Adrenal gland (tissue), 9 donors: ENCODE measurements at regions not wholly inside any gene's neighbourhood (a gene's known extent, or its start where the extent isn't known, plus 50 kb on each side); places are given as distances from the start of the nearest gene placed in this dataset.
"Not testable (repeated sequence)": the region's sequence is repeated elsewhere in the genome, so short reads cannot be mapped to it uniquely, and the experiment has no call there.

Experiments
- DNase-seq, 7 donors: peaks; one replicate each; pipeline ENCODE4 v3.0.0-alpha.2; 2019 to 2020
- H3K27ac ChIP-seq, 5 donors: fragments of 200-600 bp; sonication (generic) in 4 of 5; 1 replicate in 3 of 5; 2 replicates in 2 of 5; pipeline versions ENCODE4 v1.5.1 to v1.8.0; 2016 to 2020; ENCODE audit warnings: mild to moderate bottlenecking in 1 of 5
- H3K27me3 ChIP-seq: fragments of 200-600 bp; 2 replicates; pipeline ENCODE4 v1.8.0; 2021
- H3K36me3 ChIP-seq, 2 donors: fragments of 200-600 bp; replicated peaks in 1 of 2; 1 replicate in 1 of 2; 2 replicates in 1 of 2; pipeline versions ENCODE4 v1.5.1 to v1.8.0; 2018 to 2022
- H3K4me1 ChIP-seq, 2 donors: fragments of 200-600 bp; replicated peaks in 1 of 2; 1 replicate in 1 of 2; 2 replicates in 1 of 2; pipeline versions ENCODE4 v1.5.1 to v1.8.0; 2018 to 2021
- H3K4me3 ChIP-seq, 4 donors: fragments of 200-600 bp; sonication (generic) in 3 of 4; one replicate each; pipeline ENCODE4 v1.5.1; 2016 to 2018
- H3K9me3 ChIP-seq, 3 donors: fragments of 200-600 bp; sonication (generic) in 1 of 3; replicated peaks in 1 of 3; 1 replicate in 2 of 3; 2 replicates in 1 of 3; pipeline versions ENCODE4 v1.5.1 to v1.8.0; 2016 to 2021
- CTCF ChIP-seq, 6 experiments: fragments of 450-650 bp in 4 of 6; fragments of 200-600 bp in 2 of 6; sonication (generic) in 1 of 6; IDR thresholded peaks; 1 replicate in 5 of 6; 2 replicates in 1 of 6; pipeline versions ENCODE4 v1.5.1 to v1.8.0; 2016 to 2021; ENCODE audit warnings: antibody characterized with exemption in 6 of 6, mild to moderate bottlenecking in 2 of 6, moderate library complexity in 1 of 6
- POLR2A ChIP-seq, 2 donors: fragments of 450-650 bp; IDR thresholded peaks; one replicate each; pipeline ENCODE4 v1.6.1; 2017; ENCODE audit warnings: antibody characterized with exemption in 2 of 2, mild to moderate bottlenecking in 2 of 2, moderate library complexity in 1 of 2
- WGBS, 4 donors: extraction: QIAGEN DNeasy Blood & Tissue Kit in 2 of 4; methylation state at CpG; one replicate each; pipeline versions ENCODE4 v1.1.5 to v1.1.7; 2013 to 2017; 5-methylcytosine and 5-hydroxymethylcytosine counted together
- intact Hi-C, 2 donors: fragments of 100-400 bp; cut with DNase I; formaldehyde crosslinking; loops; one replicate each; pipeline versions ENCODE4 v1.14.1 to v1.15.0; 2022 to 2023
- donor health status: healthy with polysubstance abuse.
- donor health status: Bipolar disorder and iron deficiency.
- donor health status: DM: yes; HTN: yes; CAD: no.
- donor health status: DM: no; HTN: no; CAD: no.
- donor health status: DM: no; HTN: no; CAD: no.

GRCh38 chr3:75395580-75396315 lies 268.4 kb upstream of the FRG2C start:
- H3K4me1 ChIP-seq = no peaks in the 10 kb centered on the region
- H3K36me3 ChIP-seq = no peaks in the 10 kb centered on the region
- no peak for DNase-seq
- H3K27me3 ChIP-seq = no peaks in the 10 kb centered on the region
- WGBS, 4 donors = 43 to 78% (median 59%) methylated on average over 25 to 61 of the region's 61 CpGs
- no peak for TF ChIP-seq CTCF (IDR thresholded peaks at IDR 0.05)
- TF ChIP-seq POLR2A (IDR thresholded peaks at IDR 0.05) = no peak
- no peaks in the 10 kb centered on the region for H3K9me3 ChIP-seq
- intact Hi-C loops = no loop called here
- no peak overlapping the region for H3K4me3 ChIP-seq
- H3K27ac ChIP-seq = no peak overlapping the region

- Histone ChIP-seq H3K4me3 (no peak overlapping the region), H3K27me3 (no peaks in the 10 kb centered on the region), H3K9me3 (no peaks in the 10 kb centered on the region), H3K4me1 (no peaks in the 10 kb centered on the region), H3K27ac (no peak overlapping the region), H3K36me3 (no peaks in the 10 kb centered on the region)
- no peak for TF ChIP-seq POLR2A (IDR thresholded peaks at IDR 0.05)
- no peak for TF ChIP-seq CTCF (IDR thresholded peaks at IDR 0.05)
- WGBS, 4 donors = 49 to 77% (median 57%) methylated on average over 6 to 29 of the region's 29 CpGs
- intact Hi-C loops = no loop called here
- DNase-seq = no peak
Measured at GRCh38 chr3:75396316-75396802, 267.8 kb upstream of the FRG2C start.

GRCh38 chr3:75397486-75397885 lies 266.6 kb upstream of the FRG2C start:
- H3K4me3 ChIP-seq, H3K36me3 ChIP-seq, intact Hi-C loops, H3K9me3 ChIP-seq, H3K27ac ChIP-seq, H3K27me3 ChIP-seq, DNase-seq, H3K4me1 ChIP-seq: not testable (repeated sequence)
- 92 to 93% (median 92%) methylated on average over 15 to 20 of the region's 20 CpGs for WGBS, 4 donors

GRCh38 chr3:75422101-75422945 lies 241.8 kb upstream of the FRG2C start:
- intact Hi-C loops = loop anchor here (10.0 kb wide), 1 partner anchor 128 kb away; no protein-coding TSS in a partner anchor
- DNase-seq = peak in 6 of 7 donors; percentile 18 to 82 (median 50)
- H3K4me1 ChIP-seq, H3K9me3 ChIP-seq, H3K27ac ChIP-seq, H3K36me3 ChIP-seq, H3K4me3 ChIP-seq, H3K27me3 ChIP-seq: not testable (repeated sequence)
- TF ChIP-seq CTCF (IDR thresholded peaks at IDR 0.05) = peak; percentile 61 to 87 (median 73)
- 52 to 58% (median 53%) methylated on average over 16 to 18 of the region's 18 CpGs for WGBS, 4 donors

GRCh38 chr3:75425379-75425778 lies 238.7 kb upstream of the FRG2C start:
- not testable (repeated sequence) for H3K27me3 ChIP-seq, H3K27ac ChIP-seq, H3K4me1 ChIP-seq, H3K4me3 ChIP-seq, H3K9me3 ChIP-seq, H3K36me3 ChIP-seq
- peak in 1 of 7 donors; percentile 40 for DNase-seq
- 92 to 97% (median 95%) methylated on average over 2 to 11 of the region's 11 CpGs for WGBS, 4 donors
- intact Hi-C loops = loop anchor here (10.0 kb wide), 1 partner anchor 131 kb away; no protein-coding TSS in a partner anchor

- WGBS, 4 donors = 74 to 89% (median 81%) methylated on average over 2 to 9 of the region's 9 CpGs
- not testable (repeated sequence) for H3K27me3 ChIP-seq, H3K9me3 ChIP-seq, DNase-seq, H3K4me1 ChIP-seq, H3K4me3 ChIP-seq, H3K27ac ChIP-seq
- intact Hi-C loops = loop anchor here (10.0 kb wide), 1 partner anchor 133 kb away; no protein-coding TSS in a partner anchor
- H3K36me3 ChIP-seq = peaks cover 0 to 20% of the 10 kb centered on the region in 2 donors
Measured at GRCh38 chr3:75427486-75427885, 236.6 kb upstream of the FRG2C start.

- intact Hi-C loops = loop anchor here (10.0 kb wide), 1 partner anchor 133 kb away; no protein-coding TSS in a partner anchor
- not testable (repeated sequence) for H3K4me3 ChIP-seq, H3K27me3 ChIP-seq, DNase-seq, H3K27ac ChIP-seq, H3K9me3 ChIP-seq
- H3K36me3 ChIP-seq = peaks cover 0 to 20% of the 10 kb centered on the region in 2 donors
- peaks cover 0 to 12% of the 10 kb centered on the region in 2 donors for H3K4me1 ChIP-seq
- 86 to 94% (median 92%) methylated on average over 5 of the region's 5 CpGs for WGBS, 4 donors
Measured at GRCh38 chr3:75427906-75428305, 236.2 kb upstream of the FRG2C start.
